Osteoblast (primary cell): ENCODE measurements at regions not wholly inside any gene's neighbourhood (a gene's known extent, or its start where the extent isn't known, plus 50 kb on each side); places are given as distances from the start of the nearest gene placed in this dataset.

ENCODE experiments used
- DNase-seq: peaks from one replicate; pipeline ENCODE4 v3.0.0; 2011; ENCODE audit warnings: low spot score, mixed read lengths; ENCODE audit not compliant: insufficient read length; ENCODE audit errors: missing footprints
- H2AFZ ChIP-seq: 2 replicates; pipeline ENCODE4 v1.6.0; 2011; ENCODE audit warnings: mild to moderate bottlenecking, low read length
- H3K27ac ChIP-seq: 2 replicates; pipeline ENCODE4 v1.5.1; 2011; ENCODE audit warnings: mild to moderate bottlenecking, low read depth, low read length, moderate library complexity
- H3K27me3 ChIP-seq: 2 replicates; pipeline ENCODE4 v1.6.0; 2012; ENCODE audit warnings: mild to moderate bottlenecking, control low read depth, inconsistent platforms, low read length, moderate library complexity; ENCODE audit not compliant: insufficient read depth
- H3K36me3 ChIP-seq: 2 replicates; pipeline ENCODE4 v1.5.1; 2011; ENCODE audit warnings: mild to moderate bottlenecking, low read length, control low read depth, moderate library complexity; ENCODE audit not compliant: insufficient read depth
- H3K4me1 ChIP-seq: 2 replicates; pipeline ENCODE4 v1.5.1; 2011; ENCODE audit warnings: mild to moderate bottlenecking, low read length, control low read depth, moderate library complexity; ENCODE audit not compliant: insufficient read depth
- H3K4me2 ChIP-seq: 2 replicates; pipeline ENCODE4 v1.6.0; 2011; ENCODE audit warnings: mild to moderate bottlenecking, low read length; ENCODE audit not compliant: insufficient read depth
- H3K4me3 ChIP-seq: fragments of 200-600 bp; sonication (generic); 3 replicates; pipeline ENCODE4 v1.5.1; 2012; ENCODE audit warnings: mild to moderate bottlenecking, low read length, inconsistent platforms; ENCODE audit not compliant: insufficient read depth
- H3K79me2 ChIP-seq: 2 replicates; pipeline ENCODE4 v1.6.0; 2012; ENCODE audit warnings: mild to moderate bottlenecking, low read length, control low read depth, inconsistent platforms; ENCODE audit not compliant: insufficient read depth
- H3K9me3 ChIP-seq: 2 replicates; pipeline ENCODE4 v1.5.1; 2011; ENCODE audit warnings: low read depth, low read length, control low read depth
- H4K20me1 ChIP-seq: 2 replicates; pipeline ENCODE4 v1.6.0; 2012; ENCODE audit warnings: mild to moderate bottlenecking, low read length, control low read depth; ENCODE audit not compliant: insufficient read depth
- TF ChIP-seq, protein P1 (sequence below): IDR thresholded peaks from 2 replicates; pipeline ENCODE4 v1.5.1; 2011; ENCODE audit warnings: mild to moderate bottlenecking, low read depth, low read length, moderate library complexity; ENCODE audit errors: extremely low read depth

DNA sequence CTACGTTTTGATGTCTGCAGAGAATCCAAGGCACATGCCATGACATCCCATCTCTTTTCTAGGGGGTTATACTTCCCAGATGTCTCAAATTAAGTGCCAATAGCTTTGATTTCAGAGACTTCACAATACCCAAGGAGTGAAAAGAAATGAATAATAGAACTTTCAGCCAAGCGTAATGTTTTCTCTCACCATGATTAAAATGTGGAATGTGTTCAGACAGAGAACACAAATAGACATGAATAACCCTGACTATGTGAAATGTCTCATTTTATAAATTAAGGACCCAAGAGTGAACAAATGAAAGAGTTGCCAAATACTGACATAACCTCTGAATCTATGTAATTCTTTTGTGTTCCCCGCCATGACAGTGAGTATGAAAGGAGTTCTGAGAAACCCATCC lies 123.6 kb upstream of the GAP43 start:
- DNase-seq, result no peak
- no peaks in the 10 kb centered on the region for H3K9me3 ChIP-seq

DNA sequence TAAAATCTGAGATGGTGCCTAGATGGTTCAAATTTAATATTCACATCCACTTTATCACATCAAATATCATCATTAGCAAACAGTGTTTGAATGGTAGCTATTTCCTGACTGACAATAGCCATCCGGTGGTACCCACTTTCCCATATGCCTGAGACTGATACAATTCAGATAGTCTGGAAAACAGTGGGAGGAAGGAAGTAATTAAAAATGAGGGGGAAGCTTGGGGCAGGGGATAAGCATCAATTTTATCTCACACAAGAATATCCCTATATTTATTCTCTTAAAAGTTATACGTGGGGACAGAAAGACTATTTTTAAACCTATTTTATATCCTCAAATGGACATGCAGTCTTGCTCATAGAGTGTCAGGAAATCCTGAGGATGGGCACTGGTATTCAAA lies 122.5 kb upstream of the GAP43 start:
- no peaks in the 10 kb centered on the region for H3K4me1 ChIP-seq
- TF ChIP-seq, protein P1, sequence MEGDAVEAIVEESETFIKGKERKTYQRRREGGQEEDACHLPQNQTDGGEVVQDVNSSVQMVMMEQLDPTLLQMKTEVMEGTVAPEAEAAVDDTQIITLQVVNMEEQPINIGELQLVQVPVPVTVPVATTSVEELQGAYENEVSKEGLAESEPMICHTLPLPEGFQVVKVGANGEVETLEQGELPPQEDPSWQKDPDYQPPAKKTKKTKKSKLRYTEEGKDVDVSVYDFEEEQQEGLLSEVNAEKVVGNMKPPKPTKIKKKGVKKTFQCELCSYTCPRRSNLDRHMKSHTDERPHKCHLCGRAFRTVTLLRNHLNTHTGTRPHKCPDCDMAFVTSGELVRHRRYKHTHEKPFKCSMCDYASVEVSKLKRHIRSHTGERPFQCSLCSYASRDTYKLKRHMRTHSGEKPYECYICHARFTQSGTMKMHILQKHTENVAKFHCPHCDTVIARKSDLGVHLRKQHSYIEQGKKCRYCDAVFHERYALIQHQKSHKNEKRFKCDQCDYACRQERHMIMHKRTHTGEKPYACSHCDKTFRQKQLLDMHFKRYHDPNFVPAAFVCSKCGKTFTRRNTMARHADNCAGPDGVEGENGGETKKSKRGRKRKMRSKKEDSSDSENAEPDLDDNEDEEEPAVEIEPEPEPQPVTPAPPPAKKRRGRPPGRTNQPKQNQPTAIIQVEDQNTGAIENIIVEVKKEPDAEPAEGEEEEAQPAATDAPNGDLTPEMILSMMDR, result no peak
- H3K27me3 ChIP-seq, result no peaks in the 10 kb centered on the region
- no peaks in the 10 kb centered on the region for H3K9me3 ChIP-seq
- no peak for DNase-seq
- no peak overlapping the region for H3K27ac ChIP-seq
- no peaks in the 10 kb centered on the region for H3K79me2 ChIP-seq
- H4K20me1 ChIP-seq, result no peaks in the 10 kb centered on the region
- H3K4me2 ChIP-seq, result no peak overlapping the region
- no peaks in the 10 kb centered on the region for H3K36me3 ChIP-seq
- no peak overlapping the region for H2AFZ ChIP-seq
- H3K4me3 ChIP-seq, result no peak overlapping the region

More for the DNA sequence above, 123.6 kb upstream of the GAP43 start:
- Histone ChIP-seq H4K20me1 (no peaks in the 10 kb centered on the region), H2AFZ (no peak overlapping the region), H3K36me3 (no peaks in the 10 kb centered on the region), H3K27ac (no peak overlapping the region), H3K4me3 (no peak overlapping the region), H3K4me2 (no peak overlapping the region), H3K27me3 (no peaks in the 10 kb centered on the region), H3K79me2 (no peaks in the 10 kb centered on the region), H3K4me1 (no peaks in the 10 kb centered on the region)
- TF ChIP-seq, protein P1, result no peak

DNA sequence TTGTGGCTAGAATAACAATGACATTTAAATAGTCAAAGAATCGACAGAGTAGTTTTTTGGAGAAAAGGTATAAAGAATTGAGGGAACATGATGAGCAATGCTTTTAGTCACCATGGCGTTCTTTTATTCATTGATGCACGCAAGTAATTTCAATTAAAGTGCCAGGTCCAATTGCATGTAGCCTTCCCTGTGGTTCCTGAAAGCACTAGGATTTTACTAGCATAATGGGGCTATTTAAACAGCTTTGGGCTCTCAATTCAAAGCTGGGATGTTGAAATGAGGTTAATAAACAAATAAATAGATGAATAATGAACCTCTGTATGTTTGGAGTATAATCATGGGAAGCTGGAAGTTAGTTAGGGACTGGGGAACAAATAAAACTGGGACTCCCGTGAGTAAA lies 121.2 kb upstream of the GAP43 start:
- Histone ChIP-seq H3K79me2 (no peaks in the 10 kb centered on the region), H2AFZ (no peak overlapping the region), H4K20me1 (no peaks in the 10 kb centered on the region), H3K36me3 (no peaks in the 10 kb centered on the region), H3K4me1 (no peaks in the 10 kb centered on the region), H3K27ac (no peak overlapping the region), H3K27me3 (no peaks in the 10 kb centered on the region), H3K4me2 (no peak overlapping the region), H3K4me3 (no peak overlapping the region), H3K9me3 (no peaks in the 10 kb centered on the region)
- no peak for DNase-seq
- TF ChIP-seq, protein P1, result no peak

DNA sequence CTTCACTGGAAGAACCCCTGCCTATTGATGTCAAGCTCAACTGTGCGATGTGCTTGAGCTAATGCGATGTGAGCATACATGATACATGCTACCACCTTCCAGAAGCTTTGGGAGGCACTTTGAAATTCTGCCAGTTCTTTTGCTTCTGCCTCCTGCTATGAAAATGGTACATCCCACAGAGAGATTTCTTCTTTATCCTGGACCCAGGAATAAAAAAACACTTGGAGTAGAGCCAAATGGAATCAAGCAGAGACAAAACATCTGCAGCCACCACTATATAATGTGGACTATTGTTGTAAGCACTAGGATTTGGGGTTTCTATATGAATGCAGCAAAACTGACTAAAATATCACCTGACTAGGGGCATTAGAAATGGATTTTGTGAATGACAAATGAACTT lies 119.9 kb upstream of the GAP43 start:
- TF ChIP-seq, protein P1, result no peak

More for the DNA sequence above, 119.9 kb upstream of the GAP43 start:
- H3K79me2 ChIP-seq, result no peaks in the 10 kb centered on the region
- H3K27me3 ChIP-seq, result peaks cover 4% of the 10 kb centered on the region
- H3K9me3 ChIP-seq, result no peaks in the 10 kb centered on the region
- H3K4me2 ChIP-seq, result no peak overlapping the region
- no peaks in the 10 kb centered on the region for H3K36me3 ChIP-seq
- no peak overlapping the region for H2AFZ ChIP-seq
- H4K20me1 ChIP-seq, result no peaks in the 10 kb centered on the region
- no peak for DNase-seq
- no peak overlapping the region for H3K27ac ChIP-seq
- H3K4me1 ChIP-seq, result no peaks in the 10 kb centered on the region
- no peak overlapping the region for H3K4me3 ChIP-seq
